ENCODE measurements at regions not wholly inside any gene's neighbourhood (a gene's known extent, or its start where the extent isn't known, plus 50 kb on each side); places are given as distances from the start of the nearest gene placed in this dataset.
A peak's percentile ranks its signal among the peaks of the same experiment; 100 is the strongest.

DNA sequence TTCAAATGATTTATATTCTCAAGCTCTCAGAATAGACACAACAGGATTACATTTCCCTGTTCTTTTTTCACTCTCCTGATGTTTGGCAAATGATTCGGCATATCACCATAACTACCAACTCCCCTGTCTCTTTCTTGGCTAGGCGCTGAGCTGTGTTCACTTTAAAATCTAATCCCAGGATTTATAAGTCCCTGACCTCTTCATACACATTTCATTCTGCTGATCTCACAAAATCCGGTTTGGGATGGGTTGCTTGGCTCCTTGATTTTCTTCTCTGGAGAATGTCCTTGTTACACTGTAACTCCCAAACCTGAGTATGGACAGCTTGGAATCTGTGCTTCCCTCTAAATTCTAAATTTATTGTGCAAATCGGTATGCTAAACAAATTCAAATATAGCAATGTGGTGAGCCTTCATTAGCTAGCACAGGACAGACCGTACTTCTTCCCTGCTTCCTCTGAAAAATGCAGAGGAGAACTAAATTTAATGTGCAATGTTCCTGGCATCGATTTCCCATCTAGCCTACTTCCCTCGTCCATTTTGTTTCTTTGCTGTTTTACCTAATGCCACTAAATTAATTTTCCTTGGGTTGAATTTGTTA is 858.5 kb upstream of the FAT3 start:
- Mint-ChIP-seq H3K27me3 (ENCODE audit: low read depth) (no peaks in the 10 kb centered on the region), H3K9me3 (no peaks in the 10 kb centered on the region), H3K27ac (0 out of 2 replicates have a peak overlapping the region, but pooled peaks have one; percentile 37), H3K4me3 (no peak overlapping the region), H3K36me3 (no peaks in the 10 kb centered on the region), H3K4me1 (peaks cover 2% of the 10 kb centered on the region; the same call in 1 of the 2 replicates)
- TF ChIP-seq, protein P1, sequence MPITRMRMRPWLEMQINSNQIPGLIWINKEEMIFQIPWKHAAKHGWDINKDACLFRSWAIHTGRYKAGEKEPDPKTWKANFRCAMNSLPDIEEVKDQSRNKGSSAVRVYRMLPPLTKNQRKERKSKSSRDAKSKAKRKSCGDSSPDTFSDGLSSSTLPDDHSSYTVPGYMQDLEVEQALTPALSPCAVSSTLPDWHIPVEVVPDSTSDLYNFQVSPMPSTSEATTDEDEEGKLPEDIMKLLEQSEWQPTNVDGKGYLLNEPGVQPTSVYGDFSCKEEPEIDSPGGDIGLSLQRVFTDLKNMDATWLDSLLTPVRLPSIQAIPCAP (CRISPR knock-in tag; IDR thresholded peaks at IDR 0.05) = no peak
- TF ChIP-seq ELF4 (CRISPR knock-in tag; IDR thresholded peaks at IDR 0.05; ENCODE audit: low read depth) (no peak), SMAD3 (CRISPR knock-in tag; IDR thresholded peaks at IDR 0.05; ENCODE audit: borderline replicate concordance) (no peak), CBFB (CRISPR knock-in tag; IDR thresholded peaks at IDR 0.05; ENCODE audit: low read depth) (no peak)
- TF ChIP-seq, protein P2, sequence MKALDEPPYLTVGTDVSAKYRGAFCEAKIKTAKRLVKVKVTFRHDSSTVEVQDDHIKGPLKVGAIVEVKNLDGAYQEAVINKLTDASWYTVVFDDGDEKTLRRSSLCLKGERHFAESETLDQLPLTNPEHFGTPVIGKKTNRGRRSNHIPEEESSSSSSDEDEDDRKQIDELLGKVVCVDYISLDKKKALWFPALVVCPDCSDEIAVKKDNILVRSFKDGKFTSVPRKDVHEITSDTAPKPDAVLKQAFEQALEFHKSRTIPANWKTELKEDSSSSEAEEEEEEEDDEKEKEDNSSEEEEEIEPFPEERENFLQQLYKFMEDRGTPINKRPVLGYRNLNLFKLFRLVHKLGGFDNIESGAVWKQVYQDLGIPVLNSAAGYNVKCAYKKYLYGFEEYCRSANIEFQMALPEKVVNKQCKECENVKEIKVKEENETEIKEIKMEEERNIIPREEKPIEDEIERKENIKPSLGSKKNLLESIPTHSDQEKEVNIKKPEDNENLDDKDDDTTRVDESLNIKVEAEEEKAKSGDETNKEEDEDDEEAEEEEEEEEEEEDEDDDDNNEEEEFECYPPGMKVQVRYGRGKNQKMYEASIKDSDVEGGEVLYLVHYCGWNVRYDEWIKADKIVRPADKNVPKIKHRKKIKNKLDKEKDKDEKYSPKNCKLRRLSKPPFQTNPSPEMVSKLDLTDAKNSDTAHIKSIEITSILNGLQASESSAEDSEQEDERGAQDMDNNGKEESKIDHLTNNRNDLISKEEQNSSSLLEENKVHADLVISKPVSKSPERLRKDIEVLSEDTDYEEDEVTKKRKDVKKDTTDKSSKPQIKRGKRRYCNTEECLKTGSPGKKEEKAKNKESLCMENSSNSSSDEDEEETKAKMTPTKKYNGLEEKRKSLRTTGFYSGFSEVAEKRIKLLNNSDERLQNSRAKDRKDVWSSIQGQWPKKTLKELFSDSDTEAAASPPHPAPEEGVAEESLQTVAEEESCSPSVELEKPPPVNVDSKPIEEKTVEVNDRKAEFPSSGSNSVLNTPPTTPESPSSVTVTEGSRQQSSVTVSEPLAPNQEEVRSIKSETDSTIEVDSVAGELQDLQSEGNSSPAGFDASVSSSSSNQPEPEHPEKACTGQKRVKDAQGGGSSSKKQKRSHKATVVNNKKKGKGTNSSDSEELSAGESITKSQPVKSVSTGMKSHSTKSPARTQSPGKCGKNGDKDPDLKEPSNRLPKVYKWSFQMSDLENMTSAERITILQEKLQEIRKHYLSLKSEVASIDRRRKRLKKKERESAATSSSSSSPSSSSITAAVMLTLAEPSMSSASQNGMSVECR (CRISPR knock-in tag; IDR thresholded peaks at IDR 0.05; ENCODE audit: borderline replicate concordance) = no peak
- TF ChIP-seq, protein P3, sequence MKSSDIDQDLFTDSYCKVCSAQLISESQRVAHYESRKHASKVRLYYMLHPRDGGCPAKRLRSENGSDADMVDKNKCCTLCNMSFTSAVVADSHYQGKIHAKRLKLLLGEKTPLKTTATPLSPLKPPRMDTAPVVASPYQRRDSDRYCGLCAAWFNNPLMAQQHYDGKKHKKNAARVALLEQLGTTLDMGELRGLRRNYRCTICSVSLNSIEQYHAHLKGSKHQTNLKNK (CRISPR knock-in tag; IDR thresholded peaks at IDR 0.05) = no peak
- TF ChIP-seq, protein P4, sequence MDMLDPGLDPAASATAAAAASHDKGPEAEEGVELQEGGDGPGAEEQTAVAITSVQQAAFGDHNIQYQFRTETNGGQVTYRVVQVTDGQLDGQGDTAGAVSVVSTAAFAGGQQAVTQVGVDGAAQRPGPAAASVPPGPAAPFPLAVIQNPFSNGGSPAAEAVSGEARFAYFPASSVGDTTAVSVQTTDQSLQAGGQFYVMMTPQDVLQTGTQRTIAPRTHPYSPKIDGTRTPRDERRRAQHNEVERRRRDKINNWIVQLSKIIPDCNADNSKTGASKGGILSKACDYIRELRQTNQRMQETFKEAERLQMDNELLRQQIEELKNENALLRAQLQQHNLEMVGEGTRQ (CRISPR knock-in tag; IDR thresholded peaks at IDR 0.05) = no peak
- POLR2A ChIA-PET = no interaction called here
- ATAC-seq (no peak), DNase-seq (ENCODE audit: low spot score) (no peak)
- CTCF ChIA-PET = no interaction called here

DNA sequence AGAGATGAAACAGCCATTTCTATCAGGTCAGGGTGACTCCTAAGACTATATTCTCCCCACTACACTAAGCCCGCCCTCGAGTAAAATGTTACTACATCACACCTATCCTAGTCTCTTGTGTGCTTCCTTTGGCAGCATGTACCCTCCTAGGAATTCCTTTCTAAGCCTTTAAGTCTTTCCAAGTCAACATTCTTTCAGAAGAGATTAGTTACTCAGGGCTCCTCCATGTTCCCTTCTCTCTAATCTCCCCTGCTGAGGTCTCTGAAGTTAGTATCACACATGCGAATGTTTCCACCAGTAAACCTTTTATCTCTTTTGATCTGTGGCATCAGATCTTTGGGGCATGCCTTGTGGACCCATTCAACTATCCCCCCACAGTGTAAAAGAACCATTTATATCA is 873.7 kb upstream of the FAT3 start:
- ChIA-PET CTCF (no interaction called here), POLR2A (no interaction called here)
- no peak for DNase-seq (ENCODE audit: low spot score)
- Mint-ChIP-seq H3K36me3 (no peaks in the 10 kb centered on the region), H3K27ac (no peak overlapping the region), H3K4me3 (no peak overlapping the region), H3K27me3 (ENCODE audit: low read depth) (peaks cover 3% of the 10 kb centered on the region; the same call in 1 of the 2 replicates), H3K9me3 (peaks cover 3% of the 10 kb centered on the region; the same call in 1 of the 2 replicates), H3K4me1 (peaks cover 5% of the 10 kb centered on the region; the same call in 1 of the 2 replicates)
- peak; percentile 74 for ATAC-seq
- TF ChIP-seq EMX1 (CRISPR knock-in tag; IDR thresholded peaks at IDR 0.05) (no peak), CREB1 (CRISPR knock-in tag; IDR thresholded peaks at IDR 0.05) (no peak), FOXP1 (CRISPR knock-in tag; IDR thresholded peaks at IDR 0.05; ENCODE audit: borderline replicate concordance) (no peak), KAT7 (CRISPR knock-in tag; IDR thresholded peaks at IDR 0.05; ENCODE audit: borderline replicate concordance) (no peak), ZNF671 (CRISPR knock-in tag; IDR thresholded peaks at IDR 0.05) (no peak)
- TF ChIP-seq, protein P5, sequence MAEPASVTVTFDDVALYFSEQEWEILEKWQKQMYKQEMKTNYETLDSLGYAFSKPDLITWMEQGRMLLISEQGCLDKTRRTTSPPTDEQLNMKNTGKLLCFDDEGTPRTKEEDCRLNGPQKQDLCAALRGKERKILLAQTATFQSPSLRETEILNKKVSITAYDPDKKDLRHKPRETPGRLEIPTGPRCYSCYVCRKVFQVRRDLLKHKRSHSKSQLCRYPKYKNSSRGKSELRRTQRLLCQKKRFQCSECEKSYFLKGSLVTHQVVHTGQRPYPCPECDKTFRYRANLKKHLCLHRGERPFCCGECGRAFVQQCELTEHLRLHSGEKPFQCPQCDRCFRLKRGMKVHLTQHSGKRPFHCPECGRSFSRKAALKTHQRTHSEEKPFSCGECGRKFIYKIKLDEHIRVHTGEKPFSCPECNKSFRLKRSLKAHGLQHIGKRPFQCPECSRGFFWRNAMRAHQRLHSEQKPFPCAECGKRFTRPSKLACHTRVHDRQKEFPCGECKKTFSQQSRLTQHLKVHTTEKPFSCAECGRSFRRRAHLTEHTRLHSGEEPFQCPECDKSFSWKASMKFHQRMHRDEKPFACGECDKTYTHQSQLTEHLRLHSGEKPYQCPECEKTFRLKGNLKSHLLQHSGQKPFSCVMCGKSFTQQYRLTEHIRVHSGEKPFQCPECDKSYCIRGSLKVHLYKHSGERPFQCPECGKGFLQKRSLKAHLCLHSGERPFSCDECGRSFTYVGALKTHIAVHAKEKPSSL (CRISPR knock-in tag; conservative IDR thresholded peaks at IDR 0.05) = no peak
- TF ChIP-seq, protein P6, sequence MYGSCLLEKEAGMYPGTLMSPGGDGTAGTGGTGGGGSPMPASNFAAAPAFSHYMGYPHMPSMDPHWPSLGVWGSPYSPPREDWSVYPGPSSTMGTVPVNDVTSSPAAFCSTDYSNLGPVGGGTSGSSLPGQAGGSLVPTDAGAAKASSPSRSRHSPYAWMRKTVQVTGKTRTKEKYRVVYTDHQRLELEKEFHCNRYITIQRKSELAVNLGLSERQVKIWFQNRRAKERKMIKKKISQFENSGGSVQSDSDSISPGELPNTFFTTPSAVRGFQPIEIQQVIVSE (CRISPR knock-in tag; IDR thresholded peaks at IDR 0.05; ENCODE audit: borderline replicate concordance) = no peak
- TF ChIP-seq, protein P7, sequence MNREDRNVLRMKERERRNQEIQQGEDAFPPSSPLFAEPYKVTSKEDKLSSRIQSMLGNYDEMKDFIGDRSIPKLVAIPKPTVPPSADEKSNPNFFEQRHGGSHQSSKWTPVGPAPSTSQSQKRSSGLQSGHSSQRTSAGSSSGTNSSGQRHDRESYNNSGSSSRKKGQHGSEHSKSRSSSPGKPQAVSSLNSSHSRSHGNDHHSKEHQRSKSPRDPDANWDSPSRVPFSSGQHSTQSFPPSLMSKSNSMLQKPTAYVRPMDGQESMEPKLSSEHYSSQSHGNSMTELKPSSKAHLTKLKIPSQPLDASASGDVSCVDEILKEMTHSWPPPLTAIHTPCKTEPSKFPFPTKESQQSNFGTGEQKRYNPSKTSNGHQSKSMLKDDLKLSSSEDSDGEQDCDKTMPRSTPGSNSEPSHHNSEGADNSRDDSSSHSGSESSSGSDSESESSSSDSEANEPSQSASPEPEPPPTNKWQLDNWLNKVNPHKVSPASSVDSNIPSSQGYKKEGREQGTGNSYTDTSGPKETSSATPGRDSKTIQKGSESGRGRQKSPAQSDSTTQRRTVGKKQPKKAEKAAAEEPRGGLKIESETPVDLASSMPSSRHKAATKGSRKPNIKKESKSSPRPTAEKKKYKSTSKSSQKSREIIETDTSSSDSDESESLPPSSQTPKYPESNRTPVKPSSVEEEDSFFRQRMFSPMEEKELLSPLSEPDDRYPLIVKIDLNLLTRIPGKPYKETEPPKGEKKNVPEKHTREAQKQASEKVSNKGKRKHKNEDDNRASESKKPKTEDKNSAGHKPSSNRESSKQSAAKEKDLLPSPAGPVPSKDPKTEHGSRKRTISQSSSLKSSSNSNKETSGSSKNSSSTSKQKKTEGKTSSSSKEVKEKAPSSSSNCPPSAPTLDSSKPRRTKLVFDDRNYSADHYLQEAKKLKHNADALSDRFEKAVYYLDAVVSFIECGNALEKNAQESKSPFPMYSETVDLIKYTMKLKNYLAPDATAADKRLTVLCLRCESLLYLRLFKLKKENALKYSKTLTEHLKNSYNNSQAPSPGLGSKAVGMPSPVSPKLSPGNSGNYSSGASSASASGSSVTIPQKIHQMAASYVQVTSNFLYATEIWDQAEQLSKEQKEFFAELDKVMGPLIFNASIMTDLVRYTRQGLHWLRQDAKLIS (CRISPR knock-in tag; IDR thresholded peaks at IDR 0.05; ENCODE audit: borderline replicate concordance) = no peak
- TF ChIP-seq, protein P8, sequence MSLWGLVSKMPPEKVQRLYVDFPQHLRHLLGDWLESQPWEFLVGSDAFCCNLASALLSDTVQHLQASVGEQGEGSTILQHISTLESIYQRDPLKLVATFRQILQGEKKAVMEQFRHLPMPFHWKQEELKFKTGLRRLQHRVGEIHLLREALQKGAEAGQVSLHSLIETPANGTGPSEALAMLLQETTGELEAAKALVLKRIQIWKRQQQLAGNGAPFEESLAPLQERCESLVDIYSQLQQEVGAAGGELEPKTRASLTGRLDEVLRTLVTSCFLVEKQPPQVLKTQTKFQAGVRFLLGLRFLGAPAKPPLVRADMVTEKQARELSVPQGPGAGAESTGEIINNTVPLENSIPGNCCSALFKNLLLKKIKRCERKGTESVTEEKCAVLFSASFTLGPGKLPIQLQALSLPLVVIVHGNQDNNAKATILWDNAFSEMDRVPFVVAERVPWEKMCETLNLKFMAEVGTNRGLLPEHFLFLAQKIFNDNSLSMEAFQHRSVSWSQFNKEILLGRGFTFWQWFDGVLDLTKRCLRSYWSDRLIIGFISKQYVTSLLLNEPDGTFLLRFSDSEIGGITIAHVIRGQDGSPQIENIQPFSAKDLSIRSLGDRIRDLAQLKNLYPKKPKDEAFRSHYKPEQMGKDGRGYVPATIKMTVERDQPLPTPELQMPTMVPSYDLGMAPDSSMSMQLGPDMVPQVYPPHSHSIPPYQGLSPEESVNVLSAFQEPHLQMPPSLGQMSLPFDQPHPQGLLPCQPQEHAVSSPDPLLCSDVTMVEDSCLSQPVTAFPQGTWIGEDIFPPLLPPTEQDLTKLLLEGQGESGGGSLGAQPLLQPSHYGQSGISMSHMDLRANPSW (CRISPR knock-in tag; conservative IDR thresholded peaks at IDR 0.05; ENCODE audit: low read depth) = no peak
